ENCODE measurements at regions not wholly inside any gene's neighbourhood (a gene's known extent, or its start where the extent isn't known, plus 50 kb on each side); places are given as distances from the start of the nearest gene placed in this dataset.

- DNase-seq (ENCODE audit: low read depth, low spot score): no peak
- H3K36me3 ChIP-seq (ENCODE audit: insufficient read depth, insufficient read length, low read length): no peaks in the 10 kb centered on the region
- no peaks in the 10 kb centered on the region for H3K4me1 ChIP-seq (ENCODE audit: insufficient read depth, insufficient read length)
- TF ChIP-seq ZNF274 (IDR thresholded peaks at IDR 0.05; ENCODE audit: low read depth, low read length) (no peak), SUZ12 (IDR thresholded peaks at IDR 0.05; ENCODE audit: extremely low read depth, insufficient read depth, insufficient read length) (no peak), YY1 (IDR thresholded peaks at IDR 0.05; ENCODE audit: insufficient read depth, insufficient read length) (no peak)
- no peaks in the 10 kb centered on the region for H3K27me3 ChIP-seq (ENCODE audit: insufficient read depth, insufficient read length)
- H3K4me3 ChIP-seq (ENCODE audit: insufficient read length, low read depth): no peak overlapping the region
- H3K9ac ChIP-seq (ENCODE audit: insufficient read length, low read depth): no peak overlapping the region
- H3K9me3 ChIP-seq (ENCODE audit: insufficient read depth, low read length): no peaks in the 10 kb centered on the region
These were observed 1237.7 kb upstream of the PCDH20 start for GRCh38 chr13:62653371-62653770.

DNA sequence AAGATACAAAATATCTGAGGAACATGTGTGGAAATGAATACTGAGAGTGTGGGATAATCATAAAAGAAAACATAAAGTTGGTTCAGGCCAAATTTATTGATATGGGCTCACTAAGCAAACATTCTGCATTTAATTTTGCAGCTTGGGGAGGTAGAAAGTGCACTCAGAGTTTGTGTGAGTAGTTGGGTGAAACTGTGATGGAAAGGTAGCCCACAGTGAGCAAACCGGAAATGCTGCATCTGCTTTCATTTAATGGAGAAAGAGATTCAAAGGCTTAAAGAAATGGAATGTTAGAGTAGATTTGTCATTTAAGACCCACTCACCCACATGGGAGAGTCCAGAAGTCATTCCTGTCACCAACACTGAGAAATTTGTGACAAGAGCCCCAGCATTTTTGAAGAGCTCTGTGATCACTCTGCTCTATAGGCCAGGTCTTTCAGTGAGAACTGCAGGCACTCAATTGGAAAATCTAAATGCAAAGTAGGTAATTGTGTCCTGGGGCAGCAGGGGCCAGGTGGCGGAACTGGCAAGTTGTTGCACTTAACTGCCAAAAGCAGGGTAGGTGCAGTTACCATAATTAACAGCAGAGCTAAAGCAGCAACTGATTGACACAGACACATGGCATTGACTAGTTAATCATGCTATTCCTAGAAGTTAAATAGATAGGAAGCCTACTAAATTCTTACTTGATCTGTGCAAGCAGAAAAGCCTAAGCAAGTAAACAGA is 1228.3 kb upstream of the PCDH20 start:
- Histone ChIP-seq H3K4me1 (ENCODE audit: insufficient read depth, insufficient read length) (no peaks in the 10 kb centered on the region), H3K9ac (ENCODE audit: insufficient read length, low read depth) (no peak overlapping the region), H3K27me3 (ENCODE audit: insufficient read depth, insufficient read length) (no peaks in the 10 kb centered on the region), H3K9me3 (ENCODE audit: insufficient read depth, low read length) (no peaks in the 10 kb centered on the region), H3K36me3 (ENCODE audit: insufficient read depth, insufficient read length, low read length) (no peaks in the 10 kb centered on the region), H3K4me3 (ENCODE audit: insufficient read length, low read depth) (no peak overlapping the region)
- no peak for DNase-seq (ENCODE audit: low read depth, low spot score)
- no peak for TF ChIP-seq YY1 (IDR thresholded peaks at IDR 0.05; ENCODE audit: insufficient read depth, insufficient read length)
- TF ChIP-seq SUZ12 (IDR thresholded peaks at IDR 0.05; ENCODE audit: extremely low read depth, insufficient read depth, insufficient read length): no peak
- no peak for TF ChIP-seq ZNF274 (IDR thresholded peaks at IDR 0.05; ENCODE audit: low read depth, low read length)

DNA sequence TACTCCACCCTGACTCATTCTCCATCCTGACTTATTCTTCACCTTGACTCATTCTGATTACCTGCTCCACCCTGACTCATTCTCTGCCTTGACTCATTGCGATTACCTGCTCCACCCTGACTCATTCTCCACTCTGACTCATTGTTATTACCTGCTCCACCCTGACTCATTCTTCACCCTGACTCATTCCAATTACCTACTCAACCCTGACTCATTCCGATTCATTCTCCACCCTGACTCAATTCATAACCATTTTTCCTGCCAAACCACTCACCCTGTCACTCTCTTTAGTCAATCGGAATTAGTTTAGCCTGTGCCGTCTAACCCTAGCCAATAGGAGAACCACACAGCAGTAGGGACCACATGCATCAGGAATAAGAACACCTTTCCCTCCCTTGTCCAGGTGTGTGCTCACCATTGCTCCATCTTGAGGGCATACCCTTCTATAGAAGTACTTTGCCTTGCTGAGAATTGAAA is 1227.4 kb upstream of the PCDH20 start:
- no peak overlapping the region for H3K9ac ChIP-seq (ENCODE audit: insufficient read length, low read depth)
- H3K36me3 ChIP-seq (ENCODE audit: insufficient read depth, insufficient read length, low read length): no peaks in the 10 kb centered on the region
- H3K4me3 ChIP-seq (ENCODE audit: insufficient read length, low read depth): no peak overlapping the region
- DNase-seq (ENCODE audit: low read depth, low spot score): no peak
- H3K4me1 ChIP-seq (ENCODE audit: insufficient read depth, insufficient read length): no peaks in the 10 kb centered on the region
- no peaks in the 10 kb centered on the region for H3K27me3 ChIP-seq (ENCODE audit: insufficient read depth, insufficient read length)
- TF ChIP-seq YY1 (IDR thresholded peaks at IDR 0.05; ENCODE audit: insufficient read depth, insufficient read length): no peak
- TF ChIP-seq ZNF274 (IDR thresholded peaks at IDR 0.05; ENCODE audit: low read depth, low read length): no peak
- TF ChIP-seq SUZ12 (IDR thresholded peaks at IDR 0.05; ENCODE audit: extremely low read depth, insufficient read depth, insufficient read length): no peak
- no peaks in the 10 kb centered on the region for H3K9me3 ChIP-seq (ENCODE audit: insufficient read depth, low read length)

DNA sequence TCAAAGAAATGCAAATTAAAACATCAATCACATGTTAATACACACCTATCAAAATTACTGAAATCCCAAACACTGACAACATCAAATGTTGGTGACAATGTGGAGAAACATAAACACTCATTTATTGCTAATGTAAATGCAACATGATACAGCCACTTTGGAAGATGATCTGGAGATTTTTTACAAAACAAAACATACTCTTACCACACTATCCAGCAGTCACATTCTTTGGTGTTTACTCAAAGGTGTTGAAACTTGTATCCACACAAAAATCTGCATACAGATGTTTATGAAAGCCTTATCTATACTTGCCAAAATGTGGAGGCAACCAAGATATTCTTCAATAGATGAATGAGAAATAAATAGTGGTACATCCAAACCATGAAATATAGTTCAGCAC is 1219.5 kb upstream of the PCDH20 start:
- no peak overlapping the region for H3K9ac ChIP-seq (ENCODE audit: insufficient read length, low read depth)
- no peaks in the 10 kb centered on the region for H3K36me3 ChIP-seq (ENCODE audit: insufficient read depth, insufficient read length, low read length)
- no peak for DNase-seq (ENCODE audit: low read depth, low spot score)
- no peaks in the 10 kb centered on the region for H3K27me3 ChIP-seq (ENCODE audit: insufficient read depth, insufficient read length)
- H3K9me3 ChIP-seq (ENCODE audit: insufficient read depth, low read length): no peaks in the 10 kb centered on the region
- no peaks in the 10 kb centered on the region for H3K4me1 ChIP-seq (ENCODE audit: insufficient read depth, insufficient read length)
- H3K4me3 ChIP-seq (ENCODE audit: insufficient read length, low read depth): no peak overlapping the region
- TF ChIP-seq YY1 (IDR thresholded peaks at IDR 0.05; ENCODE audit: insufficient read depth, insufficient read length) (no peak), ZNF274 (IDR thresholded peaks at IDR 0.05; ENCODE audit: low read depth, low read length) (no peak), SUZ12 (IDR thresholded peaks at IDR 0.05; ENCODE audit: extremely low read depth, insufficient read depth, insufficient read length) (no peak)

GRCh38 chr13:62633448-62633847 is 1217.8 kb upstream of the PCDH20 start:
- TF ChIP-seq SUZ12 (IDR thresholded peaks at IDR 0.05; ENCODE audit: extremely low read depth, insufficient read depth, insufficient read length): no peak
- no peak for TF ChIP-seq YY1 (IDR thresholded peaks at IDR 0.05; ENCODE audit: insufficient read depth, insufficient read length)
- TF ChIP-seq ZNF274 (IDR thresholded peaks at IDR 0.05; ENCODE audit: low read depth, low read length): no peak
- no peaks in the 10 kb centered on the region for H3K27me3 ChIP-seq (ENCODE audit: insufficient read depth, insufficient read length)

DNA sequence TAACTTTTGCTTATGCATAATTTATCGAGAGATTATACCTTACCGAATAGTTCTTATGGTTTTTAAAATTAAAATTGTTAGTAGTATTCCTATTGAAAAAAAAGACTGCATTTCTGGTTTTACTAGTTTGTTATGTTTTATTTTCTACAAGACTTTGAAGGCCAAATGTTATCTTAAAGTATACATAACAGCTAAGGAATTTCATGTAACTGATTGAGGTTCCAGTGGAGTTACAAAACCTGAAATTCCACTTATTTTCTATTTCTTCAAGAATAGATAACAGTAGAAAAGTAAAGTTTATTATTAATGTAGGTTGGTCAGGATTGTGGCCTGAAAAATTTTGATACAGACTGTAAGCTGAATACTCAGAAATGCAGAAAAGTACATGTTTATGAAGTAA is 1216.0 kb upstream of the PCDH20 start:
- TF ChIP-seq ZNF274 (IDR thresholded peaks at IDR 0.05; ENCODE audit: low read depth, low read length): no peak
- no peak for TF ChIP-seq YY1 (IDR thresholded peaks at IDR 0.05; ENCODE audit: insufficient read depth, insufficient read length)
- no peak for TF ChIP-seq SUZ12 (IDR thresholded peaks at IDR 0.05; ENCODE audit: extremely low read depth, insufficient read depth, insufficient read length)
- no peaks in the 10 kb centered on the region for H3K36me3 ChIP-seq (ENCODE audit: insufficient read depth, insufficient read length, low read length)
- no peak overlapping the region for H3K4me3 ChIP-seq (ENCODE audit: insufficient read length, low read depth)
- H3K9ac ChIP-seq (ENCODE audit: insufficient read length, low read depth): no peak overlapping the region
- H3K4me1 ChIP-seq (ENCODE audit: insufficient read depth, insufficient read length): no peaks in the 10 kb centered on the region
- H3K27me3 ChIP-seq (ENCODE audit: insufficient read depth, insufficient read length): no peaks in the 10 kb centered on the region
- no peaks in the 10 kb centered on the region for H3K9me3 ChIP-seq (ENCODE audit: insufficient read depth, low read length)
- DNase-seq (ENCODE audit: low read depth, low spot score): no peak

More at GRCh38 chr13:62633448-62633847, 1217.8 kb upstream of the PCDH20 start:
- H3K4me1 ChIP-seq (ENCODE audit: insufficient read depth, insufficient read length): no peaks in the 10 kb centered on the region
- H3K4me3 ChIP-seq (ENCODE audit: insufficient read length, low read depth): no peak overlapping the region
- H3K9ac ChIP-seq (ENCODE audit: insufficient read length, low read depth): no peak overlapping the region
- no peaks in the 10 kb centered on the region for H3K36me3 ChIP-seq (ENCODE audit: insufficient read depth, insufficient read length, low read length)
- no peaks in the 10 kb centered on the region for H3K9me3 ChIP-seq (ENCODE audit: insufficient read depth, low read length)
- DNase-seq (ENCODE audit: low read depth, low spot score): no peak

- TF ChIP-seq SUZ12 (IDR thresholded peaks at IDR 0.05; ENCODE audit: extremely low read depth, insufficient read depth, insufficient read length) (no peak), YY1 (IDR thresholded peaks at IDR 0.05; ENCODE audit: insufficient read depth, insufficient read length) (no peak), ZNF274 (IDR thresholded peaks at IDR 0.05; ENCODE audit: low read depth, low read length) (no peak)
- H3K9me3 ChIP-seq (ENCODE audit: insufficient read depth, low read length): no peaks in the 10 kb centered on the region
- H3K36me3 ChIP-seq (ENCODE audit: insufficient read depth, insufficient read length, low read length): no peaks in the 10 kb centered on the region
- no peak overlapping the region for H3K4me3 ChIP-seq (ENCODE audit: insufficient read length, low read depth)
- no peak overlapping the region for H3K9ac ChIP-seq (ENCODE audit: insufficient read length, low read depth)
- no peaks in the 10 kb centered on the region for H3K27me3 ChIP-seq (ENCODE audit: insufficient read depth, insufficient read length)
- DNase-seq (ENCODE audit: low read depth, low spot score): no peak
- no peaks in the 10 kb centered on the region for H3K4me1 ChIP-seq (ENCODE audit: insufficient read depth, insufficient read length)
These were observed 1215.5 kb upstream of the PCDH20 start for GRCh38 chr13:62631124-62631523.
